ENCODE measurements at regions not wholly inside any gene's neighbourhood (a gene's known extent, or its start where the extent isn't known, plus 50 kb on each side); places are given as distances from the start of the nearest gene placed in this dataset.

- dilution Hi-C loops (cut with MboI; ENCODE audit: extremely low pct_ligation_motif_present, low sequenced_read_pairs) (no loop called here), intact Hi-C loops (cut with micrococcal nuclease) (no loop called here)
- H3K27me3 ChIP-seq (ENCODE audit: control insufficient read depth in 2 of 2, insufficient read depth in 2 of 2, low read length in 2 of 2) = no peaks in the 10 kb centered on the region
- H3K27ac ChIP-seq (ENCODE audit: insufficient read depth, low read depth, low read length) = no peak overlapping the region
- ChIA-PET CTCF (no interaction called here), POLR2A (no interaction called here)
- peak; percentile 2 for DNase-seq (ENCODE audit: low read depth, low spot score)
- no peak for TF ChIP-seq GATA2 (IDR thresholded peaks at IDR 0.05; ENCODE audit: insufficient read depth, insufficient read length, low read depth, low read length)
- TF ChIP-seq FOS (IDR thresholded peaks at IDR 0.05; ENCODE audit: borderline replicate concordance, insufficient read depth, low read length) = no peak
- TF ChIP-seq CTCF (IDR thresholded peaks at IDR 0.05; ENCODE audit: extremely low read depth in 1 of 2, insufficient read depth in 1 of 2, low read depth in 1 of 2, low read length in 2 of 2) = no peak
- TF ChIP-seq MYC (IDR thresholded peaks at IDR 0.05; ENCODE audit: low read depth, low read length) = no peak
- no peak for TF ChIP-seq POLR2AphosphoS5 (IDR thresholded peaks at IDR 0.05; ENCODE audit: insufficient read depth, low read depth, low read length)
- TF ChIP-seq POLR2A (IDR thresholded peaks at IDR 0.05; ENCODE audit: low read depth, low read length) = no peak
- TF ChIP-seq MAX (IDR thresholded peaks at IDR 0.05; ENCODE audit: insufficient read depth, insufficient read length) = no peak
- no peak for TF ChIP-seq JUN (IDR thresholded peaks at IDR 0.05; ENCODE audit: borderline replicate concordance, insufficient read depth, insufficient read length, low read depth)
- TF ChIP-seq EZH2 (IDR thresholded peaks at IDR 0.05; ENCODE audit: borderline replicate concordance, low read depth, low read length, severe bottlenecking) = no peak
- H3K79me2 ChIP-seq (ENCODE audit: control insufficient read depth, insufficient read depth, low read length) = no peaks in the 10 kb centered on the region
- H3K36me3 ChIP-seq (ENCODE audit: control insufficient read depth in 2 of 2, extremely low read depth in 1 of 2, insufficient read depth in 2 of 2, low read length in 2 of 2) = no peaks in the 10 kb centered on the region
- H3K9me1 ChIP-seq (replicated peaks; ENCODE audit: control insufficient read depth, extremely low read depth, insufficient read depth, low read length) = no peaks in the 10 kb centered on the region
- H3K4me3 ChIP-seq (replicated peaks in 1 of 3; ENCODE audit: insufficient read depth in 1 of 3, low read depth in 1 of 3, low read length in 3 of 3) = no peak overlapping the region
- no peaks in the 10 kb centered on the region for H3K4me1 ChIP-seq (ENCODE audit: control insufficient read depth, extremely low read depth, insufficient read depth, low read length)
- no TSS peak for BruUV-seq (replicated peaks)
- FAIRE-seq = peak; percentile 35
- no peak overlapping the region for H3K4me2 ChIP-seq (ENCODE audit: insufficient read depth, low read length)
- H4K20me1 ChIP-seq (replicated peaks; ENCODE audit: control insufficient read depth, extremely low read depth, insufficient read depth, low read length) = no peaks in the 10 kb centered on the region
- H3K9me3 ChIP-seq (replicated peaks; ENCODE audit: control insufficient read depth, insufficient read depth, low read length) = no peaks in the 10 kb centered on the region
- H2AFZ ChIP-seq (ENCODE audit: low read depth, low read length) = no peak overlapping the region
- H3K9ac ChIP-seq (replicated peaks; ENCODE audit: extremely low read depth, insufficient read depth, low read length) = no peak overlapping the region
These were observed 65.5 kb upstream of the C3orf49 start for GRCh38 chr3:63753567-63753966.

All from endothelial cell of umbilical vein (primary cell).